Left lung (tissue), 4 donors: ENCODE measurements at regions not wholly inside any gene's neighbourhood (a gene's known extent, or its start where the extent isn't known, plus 50 kb on each side); places are given as distances from the start of the nearest gene placed in this dataset.

Experiments
- ATAC-seq: fragments of 200-7000 bp; cut with Tn5 transposase; one replicate; pipeline ENCODE4 v1.9.1; 2020; ENCODE audit warnings: moderate library complexity
- DNase-seq, 4 donors: peaks; one replicate each; pipeline ENCODE4 v3.0.0-alpha.2; 2013 to 2020
- H3K27ac ChIP-seq, 2 donors: fragments of 200-600 bp; sonication (generic) in 1 of 2; one replicate each; pipeline versions ENCODE4 v1.5.0 to v1.8.0; 2020 to 2021
- H3K27me3 ChIP-seq, 2 donors: fragments of 200-600 bp; sonication (generic) in 1 of 2; one replicate each; pipeline versions ENCODE4 v1.5.0 to v1.8.0; 2020 to 2021
- H3K36me3 ChIP-seq, 2 donors: fragments of 200-600 bp; sonication (generic) in 1 of 2; one replicate each; pipeline versions ENCODE4 v1.5.0 to v1.8.0; 2020 to 2021
- H3K4me1 ChIP-seq, 2 donors: fragments of 200-600 bp; one replicate each; pipeline ENCODE4 v1.8.0; 2021
- H3K4me3 ChIP-seq, 2 donors: fragments of 200-600 bp; sonication (generic) in 1 of 2; one replicate each; pipeline versions ENCODE4 v1.5.0 to v1.8.0; 2020 to 2021; ENCODE audit warnings: mild to moderate bottlenecking in 1 of 2
- H3K9me3 ChIP-seq, 2 donors: fragments of 200-600 bp; sonication (generic) in 1 of 2; one replicate each; pipeline versions ENCODE4 v1.5.0 to v1.8.0; 2020 to 2021
- CTCF ChIP-seq, 2 donors: fragments of 200-600 bp; sonication (generic) in 1 of 2; IDR thresholded peaks; one replicate each; pipeline versions ENCODE4 v1.5.0 to v1.8.0; 2021; ENCODE audit warnings: antibody characterized with exemption in 2 of 2
- intact Hi-C, 2 donors: fragments of 100-400 bp; cut with DNase I; formaldehyde crosslinking; loops; one replicate each; pipeline versions ENCODE4 v1.11.2 to v1.14.2; 2022
- donor health status: DM: no; HTN: yes; CAD: no.
- donor health status: DM: no; HTN: no; CAD: no.

DNA sequence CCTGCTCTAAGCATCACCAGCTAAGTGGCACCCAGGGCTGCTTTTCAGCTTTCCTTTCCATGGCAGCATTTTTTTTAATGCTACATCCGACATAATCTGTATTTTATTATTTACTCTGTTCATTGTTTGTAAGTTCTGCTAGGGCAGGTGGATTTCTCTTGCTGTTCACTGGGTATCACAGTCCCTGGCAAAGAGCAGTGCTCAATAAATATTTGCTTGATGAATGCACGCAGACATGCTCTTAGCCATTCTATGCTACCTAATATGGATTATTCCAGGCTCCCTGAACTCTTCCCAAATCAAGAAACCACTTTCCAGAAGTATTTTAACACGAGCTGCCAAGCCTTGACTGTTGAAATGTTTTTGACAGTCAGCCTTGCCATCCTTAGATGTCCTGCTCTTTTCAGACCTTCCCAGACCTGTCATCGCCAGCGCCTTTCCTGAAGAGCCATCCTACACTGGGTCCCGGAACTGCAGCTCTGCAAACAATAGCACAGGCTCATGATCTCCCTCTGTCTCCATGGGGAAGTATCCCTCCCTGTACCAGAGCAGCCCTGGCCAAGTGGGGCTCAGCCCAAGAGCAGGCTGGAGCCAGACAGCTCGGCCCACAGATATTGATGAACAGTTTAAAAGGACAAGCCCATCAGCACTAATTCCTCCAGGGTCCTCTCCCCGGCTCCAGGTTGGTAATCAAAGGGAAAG lies 136.5 kb upstream of the CDH4 start:
- DNase-seq (no peak), ATAC-seq (no peak)
- H3K4me3 ChIP-seq: no peak overlapping the region
- TF ChIP-seq CTCF (IDR thresholded peaks at IDR 0.05): no peak
- peaks cover 0 to 31% of the 10 kb centered on the region in 2 donors for H3K27me3 ChIP-seq
- intact Hi-C loops: no loop called here
- H3K9me3 ChIP-seq: no peaks in the 10 kb centered on the region
- peaks cover 0 to 2% of the 10 kb centered on the region in 2 donors for H3K4me1 ChIP-seq
- H3K27ac ChIP-seq: no peak overlapping the region
- no peaks in the 10 kb centered on the region for H3K36me3 ChIP-seq

- intact Hi-C loops: no loop called here
- no peak for TF ChIP-seq CTCF (IDR thresholded peaks at IDR 0.05)
- Histone ChIP-seq H3K27ac (no peak overlapping the region), H3K9me3 (no peaks in the 10 kb centered on the region), H3K27me3 (peaks cover 0 to 31% of the 10 kb centered on the region in 2 donors), H3K4me1 (peaks cover 0 to 3% of the 10 kb centered on the region in 2 donors), H3K36me3 (no peaks in the 10 kb centered on the region), H3K4me3 (no peak overlapping the region)
- DNase-seq: no peak
- ATAC-seq: no peak
Measured at GRCh38 chr20:61117725-61118124, 134.3 kb upstream of the CDH4 start.

DNA sequence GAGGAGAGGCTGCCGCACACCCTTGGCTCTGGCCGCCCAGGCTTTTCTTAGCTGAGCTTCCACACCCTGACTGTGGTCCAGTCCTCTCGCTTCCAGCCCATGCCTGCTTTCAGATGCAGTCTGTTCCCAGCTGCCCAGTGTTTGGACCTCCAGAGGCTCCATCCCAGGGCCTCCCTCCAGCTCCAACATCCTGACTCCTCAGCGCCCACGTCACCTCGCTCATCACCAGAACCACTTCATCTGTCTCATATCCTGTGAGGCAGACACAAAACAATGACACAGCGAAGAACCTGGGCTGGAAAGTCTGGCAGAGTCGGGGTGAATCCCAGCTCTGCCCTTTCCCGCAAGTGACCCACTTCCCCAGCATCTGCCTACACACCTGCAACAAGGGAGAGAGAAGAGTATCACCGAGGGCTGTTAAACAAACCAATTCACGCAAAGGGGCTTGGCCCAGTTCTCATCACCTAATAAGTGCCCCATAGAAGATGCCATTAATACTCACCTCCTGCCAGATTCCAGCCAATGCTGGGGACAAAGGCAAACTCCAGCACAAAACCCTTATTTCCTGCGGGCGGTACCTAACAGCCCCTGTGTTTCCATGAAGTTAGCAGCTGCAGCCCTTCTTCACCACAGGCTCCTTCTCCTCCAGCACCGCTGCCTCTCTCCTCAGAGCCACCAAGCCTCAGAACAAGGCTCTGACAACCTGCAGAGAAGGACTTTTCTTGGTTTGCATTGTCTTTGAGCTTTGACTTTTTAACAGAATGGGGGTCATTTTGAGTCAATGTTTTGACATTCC lies 133.4 kb upstream of the CDH4 start:
- no peaks in the 10 kb centered on the region for H3K36me3 ChIP-seq
- H3K27me3 ChIP-seq: peaks cover 0 to 32% of the 10 kb centered on the region in 2 donors
- ATAC-seq: no peak
- H3K4me1 ChIP-seq: peaks cover 0 to 3% of the 10 kb centered on the region in 2 donors
- no peak overlapping the region for H3K4me3 ChIP-seq
- intact Hi-C loops: no loop called here
- no peak overlapping the region for H3K27ac ChIP-seq
- no peak for TF ChIP-seq CTCF (IDR thresholded peaks at IDR 0.05)
- DNase-seq: no peak
- no peaks in the 10 kb centered on the region for H3K9me3 ChIP-seq

DNA sequence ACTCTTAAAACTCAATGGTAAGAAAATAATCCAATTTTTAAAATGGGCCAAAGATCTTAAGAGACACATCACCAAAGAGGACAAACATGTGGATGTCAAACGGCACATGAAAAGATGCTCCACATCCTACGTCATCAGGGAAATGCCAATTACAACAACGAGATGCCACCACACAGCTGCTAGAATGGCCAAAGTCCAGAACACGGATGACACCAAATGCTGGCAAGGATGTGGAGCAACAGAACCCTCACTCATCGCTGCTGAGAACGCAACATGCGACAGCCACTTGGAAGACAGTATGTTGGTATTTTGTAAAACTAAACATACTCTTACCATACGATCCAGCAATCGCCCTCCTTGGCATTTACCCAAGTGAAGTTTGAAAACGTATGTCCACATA lies 132.8 kb upstream of the CDH4 start:
- ATAC-seq (no peak), DNase-seq (no peak)
- intact Hi-C loops: no loop called here
- H3K27me3 ChIP-seq: peaks cover 0 to 26% of the 10 kb centered on the region in 2 donors
- no peaks in the 10 kb centered on the region for H3K36me3 ChIP-seq
- no peak for TF ChIP-seq CTCF (IDR thresholded peaks at IDR 0.05)
- no peak overlapping the region for H3K4me3 ChIP-seq
- H3K27ac ChIP-seq: no peak overlapping the region
- H3K9me3 ChIP-seq: no peaks in the 10 kb centered on the region
- H3K4me1 ChIP-seq: peaks cover 0 to 3% of the 10 kb centered on the region in 2 donors

GRCh38 chr20:61119794-61120410 lies 132.2 kb upstream of the CDH4 start:
- H3K27ac ChIP-seq: no peak overlapping the region
- H3K36me3 ChIP-seq: no peaks in the 10 kb centered on the region
- H3K9me3 ChIP-seq: no peaks in the 10 kb centered on the region
- intact Hi-C loops: no loop called here
- DNase-seq (no peak), ATAC-seq (no peak)
- TF ChIP-seq CTCF (IDR thresholded peaks at IDR 0.05): no peak
- H3K4me1 ChIP-seq: peaks cover 0 to 3% of the 10 kb centered on the region in 2 donors
- peaks cover 0 to 22% of the 10 kb centered on the region in 2 donors for H3K27me3 ChIP-seq
- H3K4me3 ChIP-seq: no peak overlapping the region
